Calu3 (cell line): ENCODE measurements at regions not wholly inside any gene's neighbourhood (a gene's known extent, or its start where the extent isn't known, plus 50 kb on each side); places are given as distances from the start of the nearest gene placed in this dataset.

Experiments used
- BruUV-seq: library from RNA; stranded (reverse); fragments of 400-500 nt; replicated peaks from 2 replicates; lab custom pipeline; 2021; lab: Mats Ljungman, UMichigan
- CTCF ChIA-PET: fragments of 300-600 bp; sonication (Branson Sonifier 250); formaldehyde crosslinking; loops from one replicate; lab custom pipeline; 2022; ENCODE audit warnings: antibody characterized with exemption; lab: Charles Lee
- DNase-seq: peaks from one replicate; pipeline ENCODE4 v3.0.0; 2022
- H3K27ac Mint-ChIP-seq: one replicate; pipeline ENCODE4 v1.8.0; 2022; ENCODE audit warnings: mixed read lengths; ENCODE audit not compliant: unreplicated experiment
- H3K27me3 Mint-ChIP-seq: one replicate; pipeline ENCODE4 v1.8.0; 2022; ENCODE audit warnings: mixed read lengths; ENCODE audit not compliant: unreplicated experiment
- H3K36me3 Mint-ChIP-seq: one replicate; pipeline ENCODE4 v1.8.0; 2022; ENCODE audit warnings: mild to moderate bottlenecking, moderate library complexity, mixed read lengths; ENCODE audit not compliant: insufficient read depth, unreplicated experiment
- H3K4me1 Mint-ChIP-seq: one replicate; pipeline ENCODE4 v1.8.0; 2022; ENCODE audit warnings: mild to moderate bottlenecking, low read depth, mixed read lengths; ENCODE audit not compliant: unreplicated experiment
- H3K4me3 Mint-ChIP-seq: one replicate; pipeline ENCODE4 v1.8.0; 2022; ENCODE audit warnings: mild to moderate bottlenecking, low read depth, moderate library complexity, mixed read lengths; ENCODE audit not compliant: unreplicated experiment
- H3K9me3 Mint-ChIP-seq: one replicate; pipeline ENCODE4 v1.8.0; 2022; ENCODE audit warnings: low read depth, mixed read lengths; ENCODE audit not compliant: unreplicated experiment
- intact Hi-C: fragments of 100-400 bp; cut with micrococcal nuclease; formaldehyde crosslinking; loops from one replicate; pipeline ENCODE4 v1.10.0; 2022; ENCODE audit not compliant: unreplicated experiment
- TF ChIP-seq, protein P1 (sequence below): fragments of 200-600 bp; IDR thresholded peaks from one replicate; pipeline ENCODE4 v1.8.0; 2022; ENCODE audit warnings: antibody characterized with exemption; ENCODE audit not compliant: unreplicated experiment

DNA sequence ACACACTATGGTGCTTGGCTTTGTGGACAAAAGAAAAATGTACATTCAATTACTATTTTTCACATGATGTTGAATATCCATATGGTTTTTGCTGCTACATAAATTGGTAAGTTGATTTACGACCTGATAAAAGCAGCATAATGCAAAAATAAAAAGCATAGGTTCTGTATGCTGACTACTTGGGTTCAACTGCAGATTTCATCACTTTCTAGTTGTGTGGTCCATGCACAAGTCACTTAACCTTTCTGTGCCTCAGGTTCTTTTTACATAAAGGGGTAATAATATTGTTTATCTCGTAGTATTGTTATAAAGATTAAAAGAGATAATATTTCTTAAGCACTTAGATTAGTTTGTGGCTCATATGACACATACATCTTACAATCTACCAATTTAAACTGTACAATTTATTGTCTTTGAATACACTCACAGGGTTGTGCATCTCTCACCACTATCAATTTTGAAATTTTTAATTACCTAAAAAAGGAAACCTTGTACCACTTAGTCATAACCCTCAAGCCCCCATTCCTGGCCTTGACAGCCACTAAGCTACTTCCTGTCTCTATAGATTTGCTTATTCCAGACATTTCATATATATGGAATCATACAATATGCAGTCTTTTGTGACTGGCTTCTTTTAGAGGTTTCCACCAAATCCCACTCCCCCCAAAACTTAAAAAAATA lies 1443.9 kb downstream of the SUCLG1 start:
- no peaks in the 10 kb centered on the region for H3K36me3 Mint-ChIP-seq
- TF ChIP-seq, protein P1, sequence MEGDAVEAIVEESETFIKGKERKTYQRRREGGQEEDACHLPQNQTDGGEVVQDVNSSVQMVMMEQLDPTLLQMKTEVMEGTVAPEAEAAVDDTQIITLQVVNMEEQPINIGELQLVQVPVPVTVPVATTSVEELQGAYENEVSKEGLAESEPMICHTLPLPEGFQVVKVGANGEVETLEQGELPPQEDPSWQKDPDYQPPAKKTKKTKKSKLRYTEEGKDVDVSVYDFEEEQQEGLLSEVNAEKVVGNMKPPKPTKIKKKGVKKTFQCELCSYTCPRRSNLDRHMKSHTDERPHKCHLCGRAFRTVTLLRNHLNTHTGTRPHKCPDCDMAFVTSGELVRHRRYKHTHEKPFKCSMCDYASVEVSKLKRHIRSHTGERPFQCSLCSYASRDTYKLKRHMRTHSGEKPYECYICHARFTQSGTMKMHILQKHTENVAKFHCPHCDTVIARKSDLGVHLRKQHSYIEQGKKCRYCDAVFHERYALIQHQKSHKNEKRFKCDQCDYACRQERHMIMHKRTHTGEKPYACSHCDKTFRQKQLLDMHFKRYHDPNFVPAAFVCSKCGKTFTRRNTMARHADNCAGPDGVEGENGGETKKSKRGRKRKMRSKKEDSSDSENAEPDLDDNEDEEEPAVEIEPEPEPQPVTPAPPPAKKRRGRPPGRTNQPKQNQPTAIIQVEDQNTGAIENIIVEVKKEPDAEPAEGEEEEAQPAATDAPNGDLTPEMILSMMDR, result no peak
- H3K4me1 Mint-ChIP-seq, result no peaks in the 10 kb centered on the region
- CTCF ChIA-PET, result no interaction called here
- H3K4me3 Mint-ChIP-seq, result no peak overlapping the region
- peaks cover 11% of the 10 kb centered on the region for H3K9me3 Mint-ChIP-seq
- BruUV-seq, result no TSS peak
- intact Hi-C loops, result no loop called here
- no peaks in the 10 kb centered on the region for H3K27me3 Mint-ChIP-seq
- no peak for DNase-seq
- no peak overlapping the region for H3K27ac Mint-ChIP-seq

DNA sequence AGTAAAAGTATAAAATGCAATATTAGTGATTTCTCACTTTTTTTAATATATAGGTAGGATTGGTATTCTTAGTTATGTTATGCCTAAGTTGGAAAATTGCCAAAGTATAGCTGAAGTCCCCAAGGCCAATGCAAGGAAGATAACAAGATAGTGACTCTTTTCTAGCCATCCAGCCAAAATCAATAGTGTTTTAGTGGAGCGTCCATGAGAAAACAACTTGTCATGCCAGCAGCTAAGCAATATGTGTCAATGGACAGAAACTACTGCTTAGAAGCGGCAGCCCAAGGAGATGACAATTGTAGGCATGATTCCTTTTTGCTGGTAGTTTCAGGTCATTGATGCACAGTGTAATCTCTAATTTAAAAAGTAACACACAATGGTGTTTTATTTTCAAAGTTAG lies 1444.6 kb downstream of the SUCLG1 start:
- Mint-ChIP-seq H3K9me3 (peaks cover 10% of the 10 kb centered on the region), H3K4me1 (no peaks in the 10 kb centered on the region), H3K36me3 (no peaks in the 10 kb centered on the region), H3K27ac (no peak overlapping the region), H3K4me3 (no peak overlapping the region), H3K27me3 (no peaks in the 10 kb centered on the region)
- CTCF ChIA-PET, result no interaction called here
- no peak for DNase-seq
- TF ChIP-seq, protein P1, result no peak
- BruUV-seq, result no TSS peak
- intact Hi-C loops, result no loop called here

DNA sequence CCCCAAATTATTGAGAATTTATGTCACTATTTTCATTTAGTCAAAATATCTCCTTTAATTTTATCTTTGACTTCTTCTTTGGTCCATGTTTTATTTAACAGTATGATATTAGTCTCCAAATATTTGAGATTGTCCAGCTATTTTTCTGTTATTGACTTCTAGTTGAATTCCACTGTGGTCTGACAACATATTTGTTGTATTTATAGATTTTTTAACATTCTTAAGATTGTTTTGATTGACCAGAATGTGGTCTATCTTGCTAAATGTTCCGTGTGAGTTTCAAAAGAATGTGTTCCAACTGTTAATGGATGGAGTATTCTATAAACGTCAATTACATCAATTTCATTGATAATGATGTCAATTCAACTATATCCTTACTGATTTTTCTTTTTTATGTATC lies 1452.1 kb downstream of the SUCLG1 start:
- intact Hi-C loops, result no loop called here
- no peak overlapping the region for H3K4me3 Mint-ChIP-seq
- H3K9me3 Mint-ChIP-seq, result peaks cover 5% of the 10 kb centered on the region
- H3K36me3 Mint-ChIP-seq, result no peaks in the 10 kb centered on the region
- TF ChIP-seq, protein P1, result no peak
- H3K27ac Mint-ChIP-seq, result no peak overlapping the region
- no peaks in the 10 kb centered on the region for H3K4me1 Mint-ChIP-seq
- no peaks in the 10 kb centered on the region for H3K27me3 Mint-ChIP-seq
- CTCF ChIA-PET, result no interaction called here
- no peak for DNase-seq
- BruUV-seq, result no TSS peak

DNA sequence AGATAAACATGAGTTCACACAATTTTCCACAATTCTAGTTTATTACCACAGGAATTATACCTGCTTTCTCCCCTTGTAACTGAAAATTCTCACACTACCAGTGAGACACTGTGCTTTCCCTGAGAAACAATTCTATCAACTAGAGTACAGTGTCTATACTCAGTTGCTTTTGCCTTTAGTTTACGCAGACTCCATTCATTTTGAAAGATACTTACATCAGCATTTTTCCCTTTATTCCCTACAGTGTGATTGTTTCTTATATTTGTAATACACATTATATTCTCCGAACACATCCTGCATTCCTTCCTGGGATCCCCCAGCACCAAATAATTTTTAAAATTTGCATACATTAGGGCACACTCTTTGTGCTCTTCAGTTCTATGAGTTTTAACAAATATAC lies 1455.5 kb downstream of the SUCLG1 start:
- Mint-ChIP-seq H3K4me1 (no peaks in the 10 kb centered on the region), H3K36me3 (no peaks in the 10 kb centered on the region), H3K9me3 (peaks cover 11% of the 10 kb centered on the region), H3K27me3 (no peaks in the 10 kb centered on the region), H3K27ac (no peak overlapping the region), H3K4me3 (no peak overlapping the region)
- intact Hi-C loops, result no loop called here
- DNase-seq, result no peak
- CTCF ChIA-PET, result no interaction called here
- TF ChIP-seq, protein P1, result no peak
- BruUV-seq, result no TSS peak
